Mammary epithelial cell (primary cell): ENCODE measurements at regions not wholly inside any gene's neighbourhood (a gene's known extent, or its start where the extent isn't known, plus 50 kb on each side); places are given as distances from the start of the nearest gene placed in this dataset.

ENCODE experiments used
- CTCF ChIP-seq, 2 donors: IDR thresholded peaks in 1 of 2; conservative IDR thresholded peaks in 1 of 2; 2 replicates each; pipeline ENCODE4 v1.5.1; 2011 to 2012; ENCODE audit warnings: inconsistent platforms in 2 of 2, low read length in 2 of 2, mild to moderate bottlenecking in 2 of 2, control low read depth in 1 of 2, low read depth in 1 of 2; ENCODE audit not compliant: insufficient read depth in 1 of 2; ENCODE audit errors: extremely low read depth in 1 of 2
- EZH2 ChIP-seq: IDR thresholded peaks from 2 replicates; pipeline ENCODE4 v1.6.1; 2012; ENCODE audit warnings: low read length, inconsistent platforms, borderline replicate concordance

GRCh38 chr7:54331311-54331710, 210.9 kb upstream of the VSTM2A start:
- TF ChIP-seq EZH2 = no peak
- TF ChIP-seq CTCF (conservative IDR thresholded peaks at IDR 0.05 in 1 of 2, IDR thresholded peaks at IDR 0.05 in 1 of 2; ENCODE audit: extremely low read depth in 1 of 2, insufficient read depth in 1 of 2, low read depth in 1 of 2, low read length in 2 of 2) = no peak
